Iris pigment epithelial cell (primary cell): ENCODE measurements at regions not wholly inside any gene's neighbourhood (a gene's known extent, or its start where the extent isn't known, plus 50 kb on each side); places are given as distances from the start of the nearest gene placed in this dataset.
"Not testable (repeated sequence)": the region's sequence is repeated elsewhere in the genome, so short reads cannot be mapped to it uniquely, and the experiment has no call there.

Experiments used
- DNase-seq: peaks from one replicate; pipeline ENCODE4 v3.0.0-alpha.2; 2011; ENCODE audit warnings: low read depth

DNA sequence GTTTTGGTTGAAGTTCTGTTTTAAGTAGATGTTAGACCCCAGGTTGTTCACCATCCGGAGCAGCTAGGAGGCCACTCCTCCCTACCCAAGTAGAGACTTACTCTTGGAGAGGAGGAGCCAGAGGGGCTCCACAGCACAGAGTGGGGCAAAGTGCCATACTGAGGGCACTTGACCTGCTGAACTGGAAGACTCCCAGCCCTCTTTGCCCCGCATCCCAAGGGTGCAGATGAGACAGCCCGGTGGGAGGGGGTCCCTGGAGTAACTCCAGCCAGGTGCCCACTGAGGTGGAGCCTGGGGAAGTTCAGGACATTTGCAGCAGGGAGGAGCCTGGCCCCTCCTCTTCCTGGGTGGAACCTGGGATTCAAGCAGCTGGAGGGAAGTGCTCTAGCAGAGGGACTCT, 102.1 kb upstream of the GPR6 start:
- DNase-seq = no peak

GRCh38 chr6:109877028-109878004, 100.8 kb upstream of the GPR6 start:
- DNase-seq = peak; percentile 7

DNA sequence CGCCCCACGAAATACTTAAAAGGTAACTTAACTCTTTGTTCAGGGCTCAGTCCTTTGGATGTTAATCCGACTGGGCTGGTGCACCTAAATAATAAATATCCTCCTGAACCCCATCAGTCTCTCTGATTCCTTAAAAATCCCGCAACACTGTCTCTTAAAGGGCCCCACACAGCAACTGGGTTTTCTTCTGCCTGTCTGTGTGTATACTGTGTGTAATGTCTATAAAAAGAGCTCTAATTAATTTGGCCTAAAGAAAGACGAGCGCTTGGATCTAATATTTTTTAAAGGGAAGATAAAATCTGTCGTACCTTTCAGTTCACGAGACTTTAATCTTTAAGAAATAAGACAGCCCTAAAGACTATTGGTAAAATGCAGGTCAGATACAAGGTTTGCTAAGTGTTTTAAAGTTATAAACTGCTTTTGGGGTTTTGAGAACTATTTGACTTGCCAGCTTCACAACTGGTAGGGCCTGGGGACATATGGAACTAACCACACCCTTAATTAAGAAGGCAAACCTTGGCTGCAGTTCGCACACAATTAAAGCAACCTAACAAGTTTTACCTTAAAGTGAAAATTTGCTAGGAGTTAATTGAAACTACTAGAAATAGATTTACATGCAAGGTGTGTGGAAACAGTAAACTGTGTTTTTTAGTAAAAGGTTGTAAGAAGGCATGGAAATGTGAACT, 100.0 kb upstream of the GPR6 start:
- DNase-seq = not testable (repeated sequence)

GRCh38 chr6:109879081-109879480, 99.0 kb upstream of the GPR6 start:
- not testable (repeated sequence) for DNase-seq

DNA sequence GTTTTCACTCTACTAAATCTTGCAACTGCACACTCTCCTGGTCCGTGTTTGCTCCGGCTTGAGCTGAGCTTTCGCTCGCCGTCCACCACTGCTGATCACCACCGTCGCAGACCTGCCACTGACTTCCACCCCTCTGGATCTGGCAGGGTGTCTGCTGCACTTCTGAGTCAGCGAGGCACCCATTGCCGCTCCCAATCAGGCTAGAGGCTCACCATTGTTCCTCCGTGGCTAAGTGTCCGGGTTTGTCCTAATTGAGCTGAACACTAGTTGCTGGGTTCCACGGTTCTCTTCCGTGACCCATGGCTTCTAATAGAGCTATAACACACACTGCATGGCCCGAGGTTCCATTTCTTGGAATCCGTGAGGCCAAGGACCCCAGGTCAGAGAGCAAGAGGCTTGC, 98.6 kb upstream of the GPR6 start:
- DNase-seq = no peak

- not testable (repeated sequence) for DNase-seq
Observed at GRCh38 chr6:109881069-109881468, 97.0 kb upstream of the GPR6 start.

GRCh38 chr6:109881953-109882490, 96.1 kb upstream of the GPR6 start:
- DNase-seq = peak; percentile 51

DNA sequence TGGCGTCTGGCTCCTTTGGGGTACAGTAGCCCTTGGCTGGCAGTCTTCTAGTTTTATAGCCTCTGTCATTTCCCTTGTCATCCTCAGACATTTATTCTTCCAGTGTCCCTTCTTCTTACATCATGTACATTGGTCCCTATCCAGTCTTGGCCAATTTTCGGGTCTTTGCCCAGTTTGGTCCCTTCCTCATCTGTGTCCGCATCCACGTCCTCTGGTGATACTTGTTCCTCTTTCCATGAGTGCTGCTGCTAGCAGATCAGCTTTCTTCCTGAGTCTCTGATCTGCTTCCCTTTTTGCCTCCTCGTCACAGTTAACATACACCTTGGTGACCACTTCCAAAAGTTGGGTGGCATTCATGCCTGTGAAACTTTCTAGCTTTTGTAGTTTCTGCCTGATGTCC, 86.2 kb upstream of the GPR6 start:
- DNase-seq = no peak

DNA sequence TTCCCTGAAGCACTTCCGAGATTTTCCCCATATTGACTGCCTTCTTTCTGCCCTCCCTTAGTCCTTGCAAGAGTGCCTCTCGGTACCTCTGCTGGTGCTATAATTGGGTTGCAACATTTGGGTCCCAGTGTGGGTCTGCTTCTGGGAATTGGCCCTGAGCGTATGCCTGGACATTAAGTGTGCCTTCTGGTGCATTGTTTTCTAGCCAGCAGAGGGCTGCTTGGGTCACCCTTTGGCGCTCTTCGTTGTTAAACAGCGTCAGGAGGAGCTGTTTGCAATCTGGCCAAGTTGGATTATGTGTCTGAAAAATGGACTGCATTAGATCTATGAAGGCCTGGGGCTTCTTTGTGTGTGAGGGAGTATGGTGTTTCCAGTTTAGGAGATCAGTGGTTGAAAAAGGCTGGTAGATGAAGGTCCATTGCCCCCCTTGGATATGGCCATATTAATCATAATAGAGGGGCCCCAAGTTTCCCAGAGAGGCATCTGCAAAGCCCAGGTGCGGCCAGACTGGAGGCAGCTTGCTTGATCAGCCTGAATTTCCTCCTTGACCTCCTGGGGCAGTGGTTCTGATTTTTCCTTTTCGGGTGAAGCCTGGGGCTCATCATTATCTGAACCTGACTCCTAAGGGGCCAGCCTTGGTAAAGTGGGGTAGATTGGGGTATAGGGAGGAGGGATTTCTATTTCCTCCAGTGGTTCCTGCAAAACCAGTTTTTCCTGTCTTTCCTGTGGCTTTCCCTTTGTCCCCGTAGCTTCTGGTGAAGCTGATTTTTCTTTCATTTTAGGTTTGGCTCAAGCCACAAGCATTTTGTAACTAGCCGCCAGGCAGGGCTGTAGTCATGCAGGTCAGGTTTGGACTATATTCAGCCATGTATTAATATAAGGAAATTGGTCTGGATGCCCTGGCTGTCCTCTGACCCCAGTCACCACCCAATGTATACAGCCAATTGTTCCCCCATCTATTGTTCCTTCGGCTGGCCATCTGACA, 85.4 kb upstream of the GPR6 start:
- no peak for DNase-seq

GRCh38 chr6:109893606-109894005, 84.5 kb upstream of the GPR6 start:
- no peak for DNase-seq

- DNase-seq = no peak
Observed at GRCh38 chr6:109894181-109894580, 83.9 kb upstream of the GPR6 start.

DNA sequence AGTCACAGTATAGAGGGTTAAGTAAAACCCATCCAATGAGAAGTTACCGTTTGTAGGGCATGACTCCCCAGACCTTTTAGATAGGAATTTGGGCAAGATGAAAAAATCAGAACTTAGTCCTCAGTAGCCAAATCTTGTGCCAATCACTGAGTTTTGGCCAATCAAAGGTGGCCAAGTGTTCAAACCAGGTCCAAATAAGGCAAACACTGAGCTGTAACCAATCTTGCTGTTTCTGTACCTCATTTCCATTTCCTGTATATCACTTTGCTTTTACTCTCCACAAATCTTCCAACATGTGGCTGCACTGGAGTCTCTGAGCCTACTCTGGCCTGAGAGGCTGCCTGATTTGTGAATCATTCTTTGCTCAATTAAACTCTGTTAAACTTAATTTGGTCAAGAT, 81.8 kb upstream of the GPR6 start:
- peak; percentile 30 for DNase-seq

DNA sequence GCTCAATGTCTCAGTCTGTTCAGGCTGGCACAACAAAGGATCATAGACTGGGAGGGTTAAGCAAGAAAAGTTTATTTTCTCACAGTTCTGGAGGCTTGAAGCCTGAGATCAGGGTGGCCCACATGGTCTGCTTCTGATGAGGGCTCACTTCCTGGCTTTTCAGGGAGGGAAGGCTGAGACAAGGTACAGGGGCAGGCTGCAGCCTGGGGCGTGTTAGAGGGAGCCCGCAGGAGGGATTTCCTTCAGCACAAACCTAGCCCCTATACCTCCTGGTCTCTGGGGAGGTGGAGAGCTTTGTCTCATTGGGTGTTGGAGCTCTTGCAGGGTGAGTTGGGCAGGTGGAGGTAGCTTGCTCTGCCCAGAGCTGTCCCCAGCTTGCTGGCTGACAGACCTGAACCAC, 81.1 kb upstream of the GPR6 start:
- DNase-seq = no peak

GRCh38 chr6:109897561-109898080, 80.5 kb upstream of the GPR6 start:
- DNase-seq = no peak

GRCh38 chr6:109901976-109902375, 76.1 kb upstream of the GPR6 start:
- DNase-seq = no peak

DNA sequence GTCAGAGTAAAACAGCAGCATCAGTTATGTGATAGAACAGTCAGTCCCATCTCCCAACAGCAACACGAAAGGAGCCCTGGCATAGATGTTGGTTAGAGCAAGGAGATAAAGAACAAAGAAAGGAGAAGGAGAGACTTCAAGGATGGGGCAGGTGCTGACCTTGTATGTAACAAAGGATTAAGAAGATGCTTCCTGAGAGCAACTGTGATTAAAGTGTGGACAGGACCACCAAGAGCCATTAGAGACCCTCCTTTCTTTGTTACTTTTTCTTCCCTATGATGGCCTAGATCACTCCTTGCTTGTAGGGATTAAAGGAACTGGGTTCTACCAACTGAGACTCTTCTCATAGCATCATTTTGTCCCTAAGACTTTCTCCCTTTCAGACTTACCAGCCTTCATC, 75.2 kb upstream of the GPR6 start:
- no peak for DNase-seq

DNA sequence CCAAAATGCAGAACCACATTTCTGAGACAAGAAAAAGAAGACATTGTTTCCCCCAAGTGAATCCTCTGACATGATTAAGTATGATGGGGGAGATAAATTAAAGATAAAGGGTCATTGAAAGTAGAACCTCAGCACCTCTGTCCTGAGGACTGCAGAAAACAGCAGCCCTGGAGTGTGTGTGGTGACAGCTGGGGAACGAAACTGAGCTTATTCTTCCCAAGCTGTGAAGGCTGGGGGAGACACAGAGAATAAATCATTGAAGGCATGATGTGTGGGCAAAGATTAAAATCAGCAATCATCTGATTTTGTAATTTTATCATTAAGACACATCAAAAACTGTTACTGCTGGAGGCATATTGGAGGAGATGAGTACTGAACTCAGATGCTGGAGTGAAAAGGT, 67.5 kb upstream of the GPR6 start:
- DNase-seq = no peak

- no peak for DNase-seq
Observed at GRCh38 chr6:109912118-109912517, 66.0 kb upstream of the GPR6 start.

- no peak for DNase-seq
Observed at GRCh38 chr6:109912952-109913351, 65.2 kb upstream of the GPR6 start.

DNA sequence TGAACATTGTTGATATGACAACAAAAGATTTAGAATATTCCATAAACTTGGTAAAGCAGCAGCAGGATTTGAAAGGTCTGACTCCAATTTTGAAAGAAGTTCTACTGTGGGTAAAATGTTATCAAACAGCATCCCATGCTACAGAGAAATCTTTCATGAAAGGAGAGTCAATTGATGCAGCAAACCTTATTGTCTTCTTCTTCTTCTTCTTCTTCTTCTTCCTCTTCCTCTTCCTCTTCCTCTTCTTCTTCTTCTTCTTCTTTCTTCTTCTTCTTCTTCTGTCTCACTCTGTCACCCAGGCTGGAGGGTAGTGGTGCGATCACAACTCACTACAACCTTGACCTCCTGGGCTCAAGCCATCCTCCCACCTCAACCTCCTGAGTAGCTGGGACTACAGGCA, 62.4 kb upstream of the GPR6 start:
- DNase-seq = not testable (repeated sequence)

- no peak for DNase-seq
Observed at GRCh38 chr6:109916759-109917158, 61.4 kb upstream of the GPR6 start.

GRCh38 chr6:109918227-109918626, 59.9 kb upstream of the GPR6 start:
- no peak for DNase-seq
